ENCODE measurements at regions not wholly inside any gene's neighbourhood (a gene's known extent, or its start where the extent isn't known, plus 50 kb on each side); places are given as distances from the start of the nearest gene placed in this dataset.
"Not testable (repeated sequence)": the region's sequence is repeated elsewhere in the genome, so short reads cannot be mapped to it uniquely, and the experiment has no call there.

DNA sequence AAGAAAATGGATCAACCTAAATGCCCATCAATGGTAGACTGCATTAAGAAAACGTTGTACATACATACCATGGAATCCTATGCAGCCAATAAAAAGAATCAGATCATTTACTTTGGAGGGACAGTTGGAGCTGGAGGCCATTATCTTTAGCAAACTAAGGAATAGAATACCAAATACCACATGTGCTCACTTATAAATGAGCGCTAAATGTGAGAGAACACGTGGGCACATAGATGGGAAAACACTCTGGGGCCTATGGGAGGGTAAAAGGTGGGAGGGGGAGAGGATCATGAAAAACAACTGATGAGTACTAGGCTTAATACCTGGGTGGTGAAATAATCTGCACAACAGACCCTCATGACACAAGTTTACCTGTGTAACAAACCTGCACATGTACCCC, 1729.9 kb upstream of the PCDH10 start:
- DNase-seq, result no peak

DNA sequence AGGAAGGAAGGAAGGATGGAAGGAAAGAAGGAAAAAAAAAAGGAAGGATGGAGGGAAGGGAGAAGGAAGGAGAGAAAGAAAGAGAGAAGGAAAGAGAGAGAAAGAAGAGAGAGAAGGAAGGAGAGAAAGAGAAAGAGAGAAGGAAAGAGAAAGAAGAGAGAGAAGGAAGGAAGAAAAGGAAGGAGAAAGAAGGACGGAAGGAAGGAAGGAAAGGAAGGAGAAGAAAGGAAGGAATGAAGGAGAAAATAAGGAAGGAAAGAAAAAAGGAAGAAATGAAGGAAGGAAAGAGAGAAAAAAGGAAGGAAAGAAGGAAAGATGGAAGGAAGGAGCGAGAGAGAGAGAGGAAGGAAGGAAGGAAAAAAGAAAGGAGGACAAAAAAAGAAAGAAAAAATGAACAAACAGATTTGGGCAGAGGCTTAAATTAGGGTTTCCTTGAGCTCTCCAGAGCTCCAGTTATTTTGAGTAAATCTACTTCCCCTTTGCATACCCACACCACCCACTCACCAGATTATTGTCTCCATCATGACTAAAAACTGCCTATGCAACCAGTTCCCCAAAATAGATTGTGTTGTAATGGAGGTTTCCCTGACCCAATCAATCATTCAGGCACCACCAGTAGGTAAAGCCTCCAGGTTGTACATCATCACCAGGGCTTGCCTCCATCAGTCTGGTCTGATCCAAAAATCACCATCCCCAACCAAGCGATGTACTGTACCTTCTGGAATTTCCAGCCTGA, 1722.9 kb upstream of the PCDH10 start:
- no peak for DNase-seq

DNA sequence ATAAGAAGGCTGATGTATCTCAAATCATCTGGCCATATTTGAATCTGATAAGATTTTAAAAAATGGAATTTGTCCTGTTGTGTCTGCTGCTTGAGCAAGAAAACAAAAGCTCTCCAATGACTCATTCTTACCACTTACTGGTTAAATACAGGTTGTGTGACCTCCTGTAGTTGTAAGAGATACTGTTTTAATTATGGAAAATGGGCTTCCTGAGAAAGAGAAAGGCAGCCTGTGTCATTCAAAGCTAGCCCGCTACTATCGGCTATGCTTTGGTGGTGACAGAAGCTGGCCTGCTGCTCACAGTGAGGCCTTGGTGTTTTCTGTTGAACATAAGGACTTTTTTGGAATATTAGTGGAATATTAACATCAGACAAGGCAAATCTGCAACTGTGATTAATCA, 1722.1 kb upstream of the PCDH10 start:
- no peak for DNase-seq

DNA sequence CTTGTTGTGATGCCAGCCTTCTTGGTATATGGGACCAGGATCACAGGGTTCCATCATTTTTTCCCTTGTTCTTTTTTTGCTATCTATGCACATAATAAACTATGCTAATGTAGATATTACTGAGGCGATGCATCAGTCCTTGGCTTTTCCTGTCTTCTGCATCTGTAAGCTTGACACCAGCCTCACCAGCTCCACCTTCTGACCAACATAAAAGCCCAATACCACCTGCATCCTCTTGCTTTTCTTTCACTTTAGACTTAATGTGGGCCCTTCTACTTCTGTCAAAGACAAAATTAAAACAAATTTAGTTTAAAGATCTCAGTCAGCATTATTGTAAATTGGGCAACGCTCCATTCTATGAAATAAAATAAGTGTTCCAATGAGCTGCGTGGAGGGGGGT, 1718.8 kb upstream of the PCDH10 start:
- no peak for DNase-seq

DNA sequence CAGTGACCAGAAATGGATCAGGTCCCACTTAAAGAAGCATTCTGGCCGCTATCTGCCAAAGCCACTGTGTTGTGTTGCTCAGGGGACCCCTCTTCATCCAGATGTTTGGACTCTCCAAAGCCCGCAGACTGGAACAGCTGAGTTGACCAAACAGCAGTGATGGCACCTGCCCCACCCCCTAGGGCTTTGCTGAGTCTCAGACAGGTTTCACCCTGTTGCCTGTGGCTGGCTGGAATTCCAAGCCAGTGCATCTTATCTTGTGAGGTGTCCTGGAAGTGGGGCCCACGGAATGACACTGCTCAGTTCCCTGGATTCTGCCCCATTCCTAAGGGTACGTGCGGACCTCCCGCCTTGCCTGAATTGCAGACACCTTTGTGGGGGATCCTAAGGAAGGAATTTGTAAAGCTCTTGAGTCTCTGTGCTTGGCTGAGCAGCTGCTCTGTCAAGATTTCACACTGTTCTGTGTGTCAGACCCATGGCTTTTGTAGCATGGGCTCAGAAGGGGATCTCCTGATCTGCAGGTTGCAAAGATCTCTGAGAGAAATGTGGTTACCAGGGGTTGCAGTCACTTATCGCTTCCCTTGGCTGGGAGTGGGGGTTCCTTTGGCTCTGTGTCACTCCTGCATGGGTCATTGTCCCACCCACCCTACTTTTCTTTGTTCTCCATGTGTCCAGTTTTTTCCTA, 1707.9 kb upstream of the PCDH10 start:
- no peak for DNase-seq

DNA sequence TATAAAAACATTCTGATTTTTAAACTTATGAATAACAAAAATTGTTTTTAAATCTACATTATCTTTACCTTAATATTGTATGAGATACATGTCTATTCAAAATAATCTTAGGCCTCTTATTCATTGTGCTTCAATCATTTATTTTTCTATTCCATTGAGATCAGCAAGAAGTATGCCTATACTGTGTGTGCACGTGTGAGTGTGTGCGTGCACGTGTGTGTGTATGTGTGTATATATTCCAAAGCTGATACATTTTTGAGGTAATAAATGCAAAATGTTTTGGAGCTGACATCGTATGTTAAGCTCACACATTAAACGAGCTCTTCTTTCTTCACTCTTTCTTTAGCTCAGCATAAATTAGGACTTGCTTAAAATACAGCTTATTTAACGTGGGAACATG, 1701.2 kb upstream of the PCDH10 start:
- no peak for DNase-seq

DNA sequence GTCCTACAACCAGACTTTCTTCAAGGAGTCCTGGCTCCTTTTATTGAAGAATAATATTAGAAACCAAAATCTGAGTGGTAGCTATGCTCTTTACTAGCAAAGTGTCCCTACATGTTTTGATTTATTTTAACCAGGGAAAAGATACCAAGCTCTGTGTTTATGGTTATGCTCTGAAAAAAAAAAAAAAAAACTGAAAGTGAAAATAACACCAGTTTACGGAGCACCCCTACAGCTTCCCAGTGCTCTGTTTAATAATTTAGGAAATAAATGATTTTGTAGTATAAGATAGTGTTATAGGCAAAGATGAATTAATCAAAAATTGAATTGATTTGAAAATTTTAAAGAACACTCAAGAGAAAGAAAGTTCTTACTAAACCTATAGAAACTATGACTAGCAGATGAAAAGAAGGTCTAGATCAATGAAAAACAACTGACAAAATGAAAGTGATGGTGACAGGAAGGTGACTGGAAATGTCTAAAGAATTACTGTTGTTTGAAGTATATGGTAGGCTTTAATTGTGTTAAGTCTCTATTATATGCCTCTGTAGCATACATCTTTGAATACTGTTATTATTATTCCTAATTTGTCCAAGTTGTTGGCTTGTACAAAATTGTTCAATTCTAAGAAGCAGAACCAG, 1698.4 kb upstream of the PCDH10 start:
- no peak for DNase-seq

DNA sequence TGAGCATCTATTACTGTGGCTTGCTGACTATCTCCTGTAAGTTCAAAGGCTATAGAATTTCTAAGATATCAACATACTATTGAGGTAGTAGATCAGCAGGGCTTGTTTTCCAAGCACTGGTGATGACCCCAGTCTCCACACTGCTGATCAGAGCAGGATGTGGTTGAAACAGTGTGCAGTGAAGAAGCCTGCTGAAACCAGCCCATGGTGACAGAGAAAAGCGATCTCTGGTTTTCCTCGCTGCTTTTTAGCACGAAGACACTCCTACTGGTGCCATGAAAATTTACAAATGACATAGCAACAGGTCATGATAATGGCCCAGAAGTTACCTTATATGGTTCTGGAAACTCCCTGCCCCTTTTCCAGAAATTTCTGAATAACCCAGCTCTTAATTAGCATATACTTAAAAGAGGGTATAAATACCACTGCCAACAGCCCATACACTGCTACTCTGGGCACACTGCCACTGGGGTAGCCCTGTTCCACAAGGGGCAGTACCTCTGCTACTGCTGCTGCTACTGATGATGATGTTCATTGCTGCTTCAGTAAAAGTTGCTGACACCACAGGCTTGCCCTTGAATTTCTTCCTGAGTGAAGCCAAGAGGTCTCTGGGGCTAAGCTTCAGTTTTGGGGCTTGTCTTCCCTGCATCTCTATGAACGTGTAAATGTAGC, 1689.5 kb upstream of the PCDH10 start:
- no peak for DNase-seq

DNA sequence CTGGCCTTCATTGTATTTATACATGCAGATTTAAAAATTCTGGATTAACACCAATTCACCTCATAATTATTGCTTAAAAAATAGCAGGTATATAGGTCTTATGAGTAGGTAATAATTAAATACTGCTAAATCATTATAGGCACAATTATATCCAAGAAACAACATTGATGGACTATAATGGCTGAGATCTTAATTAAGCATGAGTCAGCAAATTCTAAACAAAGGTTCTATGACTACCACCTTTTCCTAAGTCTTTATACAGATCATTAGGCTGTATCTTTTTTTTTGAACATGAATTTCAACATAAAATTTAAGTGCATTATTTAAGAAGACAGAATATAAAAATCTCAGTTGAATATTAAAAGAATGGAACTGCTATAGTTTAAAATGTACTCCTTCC, 1678.7 kb upstream of the PCDH10 start:
- no peak for DNase-seq

DNA sequence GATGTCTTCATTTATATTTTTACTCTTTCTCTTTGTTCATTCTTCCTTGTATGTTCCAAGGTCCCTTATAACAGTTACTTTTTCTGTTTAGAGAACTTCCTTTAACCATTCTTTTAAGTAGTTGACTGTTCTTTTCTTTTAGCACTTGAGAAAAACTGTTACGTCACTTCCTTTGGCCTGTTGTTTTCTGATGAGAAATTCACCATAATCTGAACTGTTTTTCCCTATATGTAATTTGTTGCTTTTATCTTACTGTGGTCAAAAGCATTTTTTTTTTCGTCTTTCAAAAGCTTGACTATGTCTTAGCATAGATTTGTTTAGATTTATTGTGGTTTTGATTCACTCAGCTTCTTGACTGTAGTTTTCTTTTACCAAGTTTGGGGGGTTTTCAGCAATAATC, 1660.3 kb upstream of the PCDH10 start:
- DNase-seq, result no peak

DNA sequence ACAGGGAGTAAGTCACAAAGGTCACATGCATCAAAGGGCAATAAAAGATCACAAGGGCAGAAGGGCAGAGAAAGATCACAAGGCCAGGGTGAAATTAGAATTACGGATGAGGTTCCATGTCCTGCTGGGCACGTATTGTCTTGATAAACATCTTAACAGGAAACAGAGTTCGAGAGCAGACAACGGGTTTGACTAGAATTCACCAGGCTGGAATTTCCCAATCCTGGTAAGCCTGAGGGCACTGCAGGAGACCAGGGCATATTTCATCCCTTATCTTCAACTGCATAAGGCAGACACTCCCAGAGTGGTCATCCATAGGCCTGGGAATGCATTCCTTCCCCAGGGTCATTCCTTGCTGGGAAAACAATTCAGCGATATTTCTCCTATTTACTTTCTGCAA, 1652.9 kb upstream of the PCDH10 start:
- not testable (repeated sequence) for DNase-seq

DNA sequence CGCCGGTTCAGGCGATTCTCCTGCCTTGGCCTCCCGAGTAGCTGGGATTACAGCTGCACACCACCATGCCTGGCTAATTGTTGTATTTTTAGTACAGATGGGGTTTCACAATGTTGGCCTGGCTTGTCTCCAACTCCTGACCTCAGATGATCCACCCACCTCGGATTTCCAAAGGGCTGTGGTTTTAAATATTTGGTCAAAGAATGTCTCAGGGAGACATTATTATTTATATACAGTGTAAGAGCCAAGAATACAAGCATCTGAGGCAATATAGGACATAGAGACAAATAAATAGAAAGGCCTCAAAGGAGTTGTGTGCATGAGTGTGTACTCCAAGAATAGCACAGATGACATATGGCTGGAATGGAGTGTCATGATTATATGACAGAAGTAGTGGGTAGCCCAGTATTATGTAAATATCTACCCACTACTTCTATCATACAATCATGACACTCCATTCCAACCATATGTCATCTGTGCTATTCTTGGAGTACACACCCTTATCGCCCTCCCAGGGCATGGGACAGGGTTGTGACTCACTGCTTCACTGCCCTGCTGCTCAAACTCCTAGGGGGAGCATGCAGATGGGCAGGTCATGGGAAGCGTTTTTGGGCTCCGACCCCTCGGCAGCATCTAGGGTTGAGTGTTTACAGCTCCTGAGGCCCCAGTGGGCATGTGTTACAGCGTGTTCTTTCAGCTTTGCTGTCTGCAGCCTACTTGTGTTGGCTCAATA, 1649.8 kb upstream of the PCDH10 start:
- DNase-seq, result no peak

DNA sequence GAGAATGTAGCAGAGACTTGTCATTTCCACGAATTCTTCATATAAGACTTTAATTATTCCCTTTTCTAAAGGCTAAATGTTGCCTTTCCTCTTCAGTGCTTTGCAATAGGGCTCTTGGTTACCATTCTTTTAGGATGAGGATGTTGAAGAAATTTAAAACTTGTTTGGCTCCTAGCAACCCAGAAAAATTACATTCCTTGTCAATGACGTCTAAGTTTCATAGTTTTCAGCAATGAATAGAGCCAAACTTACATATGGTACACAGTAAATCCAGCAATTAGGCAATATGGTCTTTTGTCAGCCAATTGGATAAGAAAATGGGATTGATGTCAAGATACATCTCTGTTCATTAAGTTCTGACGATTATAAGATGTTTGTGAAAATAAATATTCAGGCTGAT, 1639.6 kb upstream of the PCDH10 start:
- DNase-seq, result no peak

DNA sequence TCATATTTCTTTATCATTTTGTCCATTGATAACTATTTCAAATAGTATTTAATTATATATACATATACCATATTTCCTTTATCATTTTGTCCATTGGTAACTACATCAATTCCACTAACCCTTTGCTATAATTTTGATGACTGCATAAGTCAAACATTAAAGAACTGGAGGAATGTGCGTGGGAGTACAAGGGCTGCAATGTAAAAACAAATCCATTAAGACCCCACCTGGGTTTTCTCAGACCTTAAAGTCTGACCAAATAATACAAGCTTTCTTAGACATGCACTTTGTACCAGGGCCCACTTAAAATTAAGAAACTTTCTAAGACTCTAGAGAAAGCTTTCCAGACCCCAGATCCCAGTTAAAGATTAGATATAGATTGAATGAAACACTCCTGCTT, 1622.4 kb upstream of the PCDH10 start:
- DNase-seq, result no peak

DNA sequence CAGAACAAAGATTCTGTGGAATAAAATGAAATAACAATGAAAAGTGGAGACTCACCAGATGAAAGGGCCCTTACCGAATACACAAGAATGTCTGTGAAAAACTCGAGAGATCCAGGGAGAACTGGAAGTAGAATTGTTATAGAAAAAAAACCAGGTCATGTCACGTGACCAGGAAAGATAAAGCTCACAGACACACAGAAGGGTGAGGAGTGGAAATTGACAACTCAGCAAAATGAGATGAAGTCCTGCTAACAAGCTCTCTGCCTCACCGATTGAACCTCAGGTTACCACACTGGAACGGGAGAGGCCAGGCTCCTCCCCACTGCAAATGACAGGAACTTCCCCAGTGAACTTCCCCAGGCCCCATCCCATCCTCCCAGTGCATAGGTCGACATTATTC, 1618.0 kb upstream of the PCDH10 start:
- no peak for DNase-seq

DNA sequence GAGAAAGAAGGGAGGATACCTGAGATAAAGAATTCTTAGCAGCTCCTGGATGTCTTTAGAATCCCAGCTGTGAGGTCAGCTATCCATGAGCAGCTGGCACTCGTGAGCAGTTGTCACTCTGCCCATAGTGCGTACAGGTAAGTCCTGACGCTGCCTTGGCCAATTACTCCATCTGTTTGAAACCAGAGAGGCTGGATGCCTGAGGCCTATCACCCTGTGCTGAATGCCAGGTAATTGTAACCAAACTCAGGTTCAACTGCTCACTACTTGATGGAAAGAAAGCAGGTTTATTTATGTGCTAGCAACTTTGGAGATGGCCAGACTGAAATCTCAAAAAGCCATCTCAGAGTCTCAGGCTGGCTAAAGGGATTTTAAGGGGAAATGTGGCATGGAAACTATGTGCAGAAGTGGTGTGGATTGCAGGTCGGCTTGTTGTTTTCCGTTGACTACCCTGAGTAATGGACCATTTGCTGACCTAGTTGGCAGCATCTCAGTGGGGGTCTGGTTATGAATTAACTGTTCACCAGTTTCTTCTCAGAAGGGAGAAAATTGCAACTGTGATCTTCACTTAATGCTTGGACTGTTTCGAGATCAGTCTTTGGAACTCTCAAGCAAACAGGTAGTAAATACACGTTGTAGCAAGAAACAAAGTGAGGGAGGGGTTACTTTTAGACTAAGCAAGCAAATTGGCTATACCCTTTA, 1614.0 kb upstream of the PCDH10 start:
- no peak for DNase-seq

DNA sequence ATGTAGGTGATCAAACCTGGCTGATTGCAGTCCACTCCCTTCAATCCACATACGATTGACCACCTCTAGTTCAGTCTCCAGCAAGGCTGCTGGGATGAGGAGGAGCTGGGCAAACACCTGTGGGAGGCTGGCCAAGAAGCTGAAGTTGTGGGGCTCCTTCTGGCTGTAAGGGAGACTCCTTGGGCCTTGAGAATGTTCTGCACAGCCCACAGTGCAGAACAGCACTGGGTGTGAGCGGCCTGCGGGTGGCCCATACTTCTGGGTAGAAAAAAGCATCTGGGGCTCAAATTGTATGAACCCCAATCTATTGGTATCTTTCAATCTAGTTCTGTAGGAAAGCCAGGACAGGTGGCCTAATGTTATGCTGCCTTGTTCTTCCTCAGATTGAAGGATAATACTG, 1608.8 kb upstream of the PCDH10 start:
- DNase-seq, result no peak

DNA sequence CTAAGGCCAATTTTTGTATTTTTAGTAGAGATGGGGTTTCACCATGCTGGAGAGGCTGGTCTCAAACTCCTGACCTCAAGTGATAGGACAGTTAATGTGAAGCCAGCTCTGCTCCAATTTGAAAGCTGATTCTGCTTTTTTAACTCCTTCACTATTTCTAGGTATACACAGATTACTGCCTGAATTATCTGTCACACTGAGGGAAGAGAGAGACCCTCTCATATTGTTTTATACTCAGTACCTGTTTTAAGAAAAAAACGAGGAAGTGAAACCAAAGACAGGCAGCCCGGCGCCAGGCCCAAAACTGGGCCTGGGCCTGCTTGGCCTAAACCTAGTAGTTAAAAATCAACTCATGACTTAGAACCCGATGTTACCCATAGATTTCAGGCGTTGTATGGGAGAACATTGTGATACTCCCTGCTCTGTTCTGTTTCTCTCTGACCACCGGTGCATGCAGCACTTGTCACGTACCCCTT, 1601.5 kb upstream of the PCDH10 start:
- no peak for DNase-seq

DNA sequence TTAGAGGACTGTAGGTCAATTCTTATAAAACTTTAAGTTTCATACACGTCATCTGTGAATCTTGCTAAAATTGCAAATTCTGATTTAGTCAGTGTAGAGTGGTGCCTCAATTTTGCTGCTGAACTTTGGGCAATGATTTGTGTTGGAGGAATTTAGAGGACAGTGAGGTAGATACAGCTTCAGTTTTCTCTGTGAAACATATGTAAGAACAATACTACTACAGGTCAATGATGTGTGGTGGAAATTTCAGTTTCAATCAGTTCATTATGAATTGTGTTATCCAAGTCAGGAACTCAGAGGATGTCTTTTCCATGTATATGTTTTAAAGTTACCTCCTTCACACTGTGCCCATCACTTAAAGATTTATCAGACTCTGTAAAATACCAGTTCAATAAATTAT, 1597.8 kb upstream of the PCDH10 start:
- no peak for DNase-seq

DNA sequence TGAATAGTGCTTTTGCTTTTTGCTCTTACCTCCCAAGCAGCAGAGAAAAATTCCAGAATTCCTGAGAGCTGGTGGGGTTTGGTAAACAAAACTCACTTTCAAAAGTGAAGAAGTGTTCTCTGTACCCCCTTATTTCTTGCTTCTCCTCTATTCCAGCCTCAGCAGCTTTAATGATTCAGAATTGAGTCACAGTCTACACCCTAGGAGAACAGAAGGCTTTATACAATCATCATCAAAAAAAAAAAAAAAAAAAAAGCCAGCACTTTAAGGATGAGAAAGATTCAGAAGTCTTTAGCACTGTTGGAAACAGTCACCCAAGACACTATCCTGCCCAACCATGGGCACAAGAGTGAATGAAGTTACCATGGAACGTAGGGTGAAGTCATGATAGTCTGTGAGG, 1583.1 kb upstream of the PCDH10 start:
- DNase-seq, result no peak

DNA sequence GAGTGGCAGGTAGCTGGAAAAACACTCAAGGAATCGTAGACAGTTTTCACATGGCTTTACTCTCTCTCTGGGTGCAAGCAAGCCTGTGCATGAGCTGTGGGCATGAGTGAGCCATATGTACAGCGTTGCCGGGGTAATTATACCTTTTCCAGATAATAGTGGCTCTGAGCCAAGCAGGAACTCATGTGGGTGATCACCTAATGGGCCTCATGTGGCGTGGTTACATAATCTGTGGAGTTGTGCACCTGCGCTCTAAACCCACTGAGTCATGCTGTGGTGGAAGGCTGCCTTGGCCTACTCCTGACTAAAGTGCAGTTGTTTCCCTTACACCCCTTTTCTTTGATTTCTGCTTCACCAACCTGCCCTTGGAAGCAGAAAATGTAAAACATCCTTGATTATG, 1564.5 kb upstream of the PCDH10 start:
- no peak for DNase-seq

DNA sequence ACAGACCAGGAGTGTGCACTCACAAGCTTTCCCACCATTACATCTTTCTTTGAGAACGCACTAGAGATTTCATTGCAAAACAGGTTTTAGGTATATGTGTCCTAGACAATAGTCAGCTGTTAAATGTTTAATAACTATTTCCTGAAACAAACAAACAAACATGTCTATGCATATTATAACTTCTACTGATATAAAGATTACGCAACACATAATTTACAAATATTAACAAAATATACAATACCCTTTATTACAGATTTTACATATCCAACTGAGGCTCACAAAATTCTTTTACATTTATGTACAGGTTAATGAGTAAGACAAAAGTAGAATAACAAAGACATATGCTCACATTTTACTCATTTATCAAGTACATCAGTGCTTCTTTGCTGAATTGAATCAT, 1554.0 kb upstream of the PCDH10 start:
- DNase-seq, result no peak

Measured in activated CD8-positive, alpha-beta memory T cell treated with anti-CD3 and anti-CD28 coated beads, Interleukin-2, amount 50 U/mL, for 4 hours (primary cell).